GDM1 (cell line): ENCODE measurements at regions not wholly inside any gene's neighbourhood (a gene's known extent, or its start where the extent isn't known, plus 50 kb on each side); places are given as distances from the start of the nearest gene placed in this dataset.
A peak's percentile ranks its signal among the peaks of the same experiment; 100 is the strongest.

Experiments used
- DNase-seq: peaks from one replicate; lab custom pipeline; 2025; lab: John Stamatoyannopoulos, UW

- DNase-seq: no peak
Observed at GRCh38 chr11:27191639-27192038, 151.0 kb downstream of the BBOX1 start.

GRCh38 chr11:27188696-27189095 is 148.1 kb downstream of the BBOX1 start:
- DNase-seq: no peak

GRCh38 chr11:27187848-27188621 is 147.4 kb downstream of the BBOX1 start:
- DNase-seq: no peak

- DNase-seq: no peak
Observed at GRCh38 chr11:27187075-27187847, 146.6 kb downstream of the BBOX1 start.

- no peak for DNase-seq
Observed at GRCh38 chr11:27186580-27186979, 146.0 kb downstream of the BBOX1 start.

GRCh38 chr11:27184458-27185312 is 144.1 kb downstream of the BBOX1 start:
- DNase-seq: no peak

GRCh38 chr11:27183672-27184457 is 143.2 kb downstream of the BBOX1 start:
- peak; percentile 19 for DNase-seq

- DNase-seq: no peak
Observed at GRCh38 chr11:27179334-27179733, 138.7 kb downstream of the BBOX1 start.

GRCh38 chr11:27178859-27179258 is 138.2 kb downstream of the BBOX1 start:
- DNase-seq: no peak
